ENCODE measurements at regions not wholly inside any gene's neighbourhood (a gene's known extent, or its start where the extent isn't known, plus 50 kb on each side); places are given as distances from the start of the nearest gene placed in this dataset.

- ChIA-PET CTCF (ENCODE audit: partially characterized antibody) (interaction anchor here (1.1 kb wide), 1 partner anchor 131 kb away, joined by 3 read pairs; no protein-coding TSS in a partner anchor), POLR2A (ENCODE audit: partially characterized antibody) (no interaction called here)
- Histone ChIP-seq H3K27me3 (replicated peaks in 1 of 4; ENCODE audit: control insufficient read depth in 3 of 4, extremely low read depth in 1 of 4, insufficient read depth in 3 of 4, low read length in 3 of 4) (no peaks in the 10 kb centered on the region), H3K23me2 (ENCODE audit: low read depth, low read length) (no peaks in the 10 kb centered on the region), H3K9me3 (ENCODE audit: insufficient read depth in 2 of 2, low read depth in 1 of 2, low read length in 1 of 2) (no peaks in the 10 kb centered on the region), H3K4ac (replicated peaks; ENCODE audit: insufficient read length, low read depth, low read length) (no peak overlapping the region), H2BK15ac (ENCODE audit: low read length) (no peak overlapping the region), H3K4me1 (replicated peaks in 1 of 4; ENCODE audit: control insufficient read depth in 3 of 4, insufficient read depth in 4 of 4, low read length in 3 of 4) (peaks cover 0 to 4% (median under 1%) of the 10 kb centered on the region in 4 experiments; a peak in 2 of 7 replicates), H3K79me2 (ENCODE audit: control insufficient read depth in 1 of 2, insufficient read depth in 2 of 2, low read length in 2 of 2) (no peaks in the 10 kb centered on the region), H3K4me2 (ENCODE audit: insufficient read depth in 1 of 2, low read depth in 2 of 2, low read length in 2 of 2) (no peak overlapping the region), H3K79me1 (ENCODE audit: low read depth, low read length) (no peaks in the 10 kb centered on the region), H2AK5ac (ENCODE audit: low read depth, low read length) (no peak overlapping the region), H3K18ac (ENCODE audit: extremely low read depth, low read length) (no peak overlapping the region), H3K27ac (ENCODE audit: low read depth, low read length) (no peak overlapping the region), H2AFZ (ENCODE audit: low read length) (no peak overlapping the region), H4K91ac (replicated peaks; ENCODE audit: insufficient read length, low read length) (no peak overlapping the region), H2BK12ac (ENCODE audit: low read depth, low read length) (no peak overlapping the region), H3K9ac (replicated peaks in 1 of 4; ENCODE audit: extremely low read depth in 1 of 4, low read depth in 3 of 4, low read length in 3 of 4) (no peak overlapping the region), H3K14ac (ENCODE audit: insufficient read length) (no peak overlapping the region), H4K5ac (ENCODE audit: insufficient read length, low read depth, low read length) (no peak overlapping the region), H2BK5ac (ENCODE audit: low read depth, low read length) (no peak overlapping the region), H2BK20ac (ENCODE audit: low read length) (no peak overlapping the region), H4K8ac (ENCODE audit: extremely low read depth, insufficient read depth, low read length) (no peak overlapping the region), H4K20me1 (replicated peaks in 1 of 2; ENCODE audit: control insufficient read depth in 1 of 2, insufficient read depth in 2 of 2, low read length in 2 of 2) (no peaks in the 10 kb centered on the region), H3K56ac (replicated peaks; ENCODE audit: insufficient read length, low read depth, low read length) (no peak overlapping the region), H3K23ac (ENCODE audit: insufficient read length) (no peak overlapping the region), H2BK120ac (replicated peaks; ENCODE audit: low read depth, low read length) (no peak overlapping the region), H3K36me3 (ENCODE audit: control insufficient read depth in 2 of 4, insufficient read depth in 4 of 4, low read length in 3 of 4) (no peaks in the 10 kb centered on the region), H3K4me3 (ENCODE audit: extremely low read depth in 1 of 4, insufficient read depth in 2 of 4, low read depth in 3 of 4, low read length in 4 of 4) (no peak overlapping the region)
- TF ChIP-seq BCL11A (IDR thresholded peaks at IDR 0.05; ENCODE audit: low read depth in 2 of 2, low read length in 2 of 2) (no peak), RAD21 (IDR thresholded peaks at IDR 0.05 in 1 of 2, conservative IDR thresholded peaks at IDR 0.05 in 1 of 2; ENCODE audit: low read depth in 2 of 2, low read length in 2 of 2) (no peak), E2F6 (IDR thresholded peaks at IDR 0.05) (no peak), SIRT6 (IDR thresholded peaks at IDR 0.05; ENCODE audit: low read length) (no peak), KDM1A (IDR thresholded peaks at IDR 0.05; ENCODE audit: borderline replicate concordance, low read length) (no peak), TAF7 (optimal IDR thresholded peaks at IDR 0.05; ENCODE audit: borderline replicate concordance, low read depth, low read length) (no peak), CTBP2 (IDR thresholded peaks at IDR 0.05; ENCODE audit: borderline replicate concordance, insufficient read depth, insufficient read length, low read length) (no peak)
- no peak for DNase-seq (ENCODE audit: low read depth in 1 of 2, low spot score in 2 of 2)
- no peak for FAIRE-seq
- 91% methylated on average over 4 of the region's 4 CpGs; no CpG with 5 or more reads in 1 of the 2 experiments for WGBS, 2 experiments (ENCODE audit: extremely low coverage in 1 of 2, insufficient coverage in 1 of 2, insufficient read length in 1 of 2, insufficient replicate concordance in 2 of 2, low coverage in 1 of 2, low lambda C conversion rate in 2 of 2, missing lambda C conversion rate in 1 of 2)
These were observed 629.8 kb downstream of the CDH26 start for GRCh38 chr20:60587986-60588385.

Data from H1 (cell line).